Right renal pelvis (tissue), 4 donors: ENCODE measurements at regions not wholly inside any gene's neighbourhood (a gene's known extent, or its start where the extent isn't known, plus 50 kb on each side); places are given as distances from the start of the nearest gene placed in this dataset.

Experiments
- DNase-seq, 4 donors: peaks; one replicate each; pipeline ENCODE4 v3.0.0-alpha.2; 2013; ENCODE audit warnings: low read depth in 4 of 4, low spot score in 3 of 4, missing footprints in 1 of 4

DNA sequence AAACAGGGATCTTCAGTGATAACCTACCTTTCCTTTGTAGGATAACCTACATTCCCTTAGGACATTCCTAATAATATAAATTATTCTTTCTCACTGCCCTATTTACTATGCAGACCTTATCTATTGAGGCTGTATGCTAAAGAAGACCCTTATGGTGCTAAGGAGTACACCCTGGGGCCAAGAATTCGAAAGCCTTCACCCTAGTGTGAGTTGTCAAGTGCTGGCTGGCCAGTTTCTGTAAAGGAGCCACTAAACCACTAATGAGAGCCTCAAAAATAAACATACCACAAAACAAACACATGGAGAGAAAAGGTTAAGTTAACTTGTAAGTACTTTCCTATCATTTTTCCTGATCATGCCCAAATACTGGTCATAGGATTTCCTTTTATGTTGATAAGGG lies 315.0 kb upstream of the CAMK1G start:
- DNase-seq = no peak

DNA sequence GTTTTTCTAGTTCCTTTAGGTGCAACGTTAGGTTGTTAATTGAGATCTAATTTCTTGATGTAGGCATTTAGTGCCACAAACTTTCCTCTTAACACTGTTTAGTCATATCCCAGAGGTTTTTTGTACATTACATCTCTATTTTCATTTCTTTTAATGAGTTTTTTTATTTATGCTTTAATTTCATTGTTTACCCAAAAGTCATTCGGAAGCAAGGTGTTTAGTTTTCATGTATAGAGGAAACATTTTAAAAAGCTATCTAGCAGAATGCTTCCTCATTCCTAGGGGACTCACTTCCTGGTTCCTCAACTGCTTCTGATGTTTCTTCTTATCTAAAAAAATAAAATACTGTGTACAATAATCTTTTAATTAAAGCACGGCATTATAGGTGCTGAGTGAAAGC lies 307.2 kb upstream of the CAMK1G start:
- no peak for DNase-seq

DNA sequence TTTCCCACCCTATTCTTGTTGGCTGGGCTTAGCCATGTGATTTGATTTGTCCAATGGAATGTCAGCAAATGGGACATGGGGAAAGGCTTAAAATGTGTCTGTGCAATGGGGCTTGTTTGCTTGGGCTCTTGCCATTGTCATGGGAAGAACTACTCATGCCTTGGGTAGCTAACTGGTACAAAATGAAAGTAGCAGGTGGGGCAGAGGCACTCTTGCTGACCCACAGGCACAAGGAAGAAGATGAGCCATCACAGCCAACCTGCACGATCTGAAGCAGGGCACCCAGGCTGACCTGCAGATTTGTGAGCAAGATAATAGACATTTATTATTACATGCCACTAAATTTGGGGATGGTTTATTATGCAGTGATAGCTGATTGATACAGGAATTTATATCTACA lies 305.9 kb upstream of the CAMK1G start:
- no peak for DNase-seq

DNA sequence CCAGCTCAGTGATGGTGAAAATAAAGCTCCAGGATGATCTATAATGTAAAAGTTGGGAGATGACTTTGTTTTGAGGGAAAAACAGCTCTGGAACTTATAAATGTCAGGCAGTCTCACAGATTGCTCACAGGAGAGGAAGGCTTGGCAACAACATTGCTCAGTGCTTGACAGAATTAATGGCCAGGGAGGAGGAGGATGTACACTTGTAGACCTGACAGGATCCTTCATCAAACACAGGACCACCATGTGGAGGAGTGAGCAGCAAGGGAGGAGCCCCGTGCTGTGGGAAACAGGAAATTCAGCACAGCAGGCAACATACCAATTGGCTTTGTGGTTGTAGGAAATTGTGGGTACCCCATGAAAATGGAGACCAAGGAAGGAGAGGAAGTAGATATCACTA lies 291.8 kb upstream of the CAMK1G start:
- DNase-seq = no peak

DNA sequence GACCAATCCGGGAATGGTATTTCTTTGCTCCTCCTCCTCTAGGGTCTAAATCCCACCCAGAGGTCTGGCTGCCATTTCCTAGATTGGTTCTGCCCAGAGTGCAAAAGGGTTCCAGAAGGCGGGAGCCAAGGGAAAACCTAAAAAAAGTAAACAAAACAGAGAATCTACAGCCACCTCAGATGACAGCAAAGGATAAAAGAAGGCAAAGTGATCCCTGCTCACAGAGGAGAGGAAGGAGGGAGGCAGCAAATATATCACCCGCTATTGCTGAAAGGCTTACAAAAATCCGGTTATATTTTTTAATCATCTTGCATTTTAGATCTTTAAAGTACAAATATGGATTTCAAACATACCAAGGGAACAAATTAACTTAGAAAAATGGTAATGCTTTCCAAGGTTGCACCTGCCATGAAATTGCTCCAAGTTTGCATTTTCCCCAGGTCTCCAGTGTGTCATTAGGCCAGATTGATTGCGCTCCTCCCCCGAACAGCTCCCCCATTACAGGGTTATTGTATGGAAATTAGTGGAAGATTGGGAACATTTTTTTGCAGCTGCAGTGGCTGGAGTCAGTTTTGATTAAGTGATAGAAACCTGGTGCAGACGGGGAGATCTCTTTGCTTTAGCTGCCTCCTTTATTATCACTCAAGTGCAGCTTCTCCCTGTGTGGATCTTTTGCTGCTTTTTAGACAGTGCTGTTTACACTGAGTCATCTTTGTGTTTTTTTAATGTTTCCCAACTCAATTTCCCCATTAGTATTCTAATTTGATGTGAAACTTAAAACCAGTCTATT lies 280.5 kb upstream of the CAMK1G start:
- no peak for DNase-seq

DNA sequence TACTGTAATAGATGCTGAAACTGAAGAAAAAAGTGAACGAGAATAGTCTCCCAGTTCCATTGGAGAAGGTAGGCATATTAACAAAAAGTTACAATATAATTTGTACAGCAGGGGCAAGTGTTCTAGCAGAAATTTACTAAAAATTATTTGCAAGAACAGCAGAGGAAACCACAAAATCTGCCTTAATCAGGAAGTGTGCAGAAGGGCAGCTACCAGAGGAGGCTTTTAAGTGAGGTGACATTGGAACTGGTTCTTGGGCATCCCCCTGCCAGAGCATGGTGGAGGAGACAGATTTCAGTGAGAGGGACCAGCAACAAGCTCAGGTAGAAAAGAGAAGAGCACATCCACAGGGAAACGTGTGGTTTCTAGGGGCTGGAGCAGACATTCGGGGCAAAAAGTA lies 279.3 kb upstream of the CAMK1G start:
- DNase-seq = no peak

DNA sequence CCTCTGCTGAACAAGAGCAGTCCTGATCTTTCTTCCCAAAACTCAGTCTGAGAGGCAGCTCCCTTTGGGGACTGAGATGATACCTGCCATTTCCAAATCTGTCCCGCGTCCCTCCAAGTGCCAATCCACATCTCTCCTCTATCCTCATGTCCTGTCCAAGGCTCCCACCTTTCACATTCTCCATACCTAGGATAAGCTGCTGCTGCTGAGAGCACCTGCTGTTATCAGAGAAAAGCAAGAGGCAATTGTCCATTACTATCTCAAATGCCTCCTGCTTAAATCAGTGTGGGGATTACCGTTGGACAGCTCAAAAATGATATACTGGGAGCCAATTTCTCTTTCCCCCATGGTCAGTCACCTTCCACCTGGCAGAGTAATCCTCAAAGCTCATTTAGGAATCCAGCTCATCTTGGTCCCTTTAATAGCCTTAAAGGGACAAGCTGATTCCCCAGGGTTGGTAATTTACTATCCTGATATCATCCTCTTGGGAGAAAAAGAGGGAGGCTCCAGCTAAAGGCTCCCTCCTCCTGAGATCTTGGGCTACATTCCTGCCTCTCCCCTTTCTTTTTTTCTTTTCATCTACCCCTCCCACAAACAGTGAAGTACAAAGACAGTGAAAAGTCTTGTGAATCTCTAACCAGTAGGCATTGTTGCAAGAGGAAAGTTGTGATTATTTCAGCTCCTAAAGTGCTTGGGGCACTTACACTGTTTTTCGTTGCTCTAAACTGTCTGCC lies 278.1 kb upstream of the CAMK1G start:
- no peak for DNase-seq

DNA sequence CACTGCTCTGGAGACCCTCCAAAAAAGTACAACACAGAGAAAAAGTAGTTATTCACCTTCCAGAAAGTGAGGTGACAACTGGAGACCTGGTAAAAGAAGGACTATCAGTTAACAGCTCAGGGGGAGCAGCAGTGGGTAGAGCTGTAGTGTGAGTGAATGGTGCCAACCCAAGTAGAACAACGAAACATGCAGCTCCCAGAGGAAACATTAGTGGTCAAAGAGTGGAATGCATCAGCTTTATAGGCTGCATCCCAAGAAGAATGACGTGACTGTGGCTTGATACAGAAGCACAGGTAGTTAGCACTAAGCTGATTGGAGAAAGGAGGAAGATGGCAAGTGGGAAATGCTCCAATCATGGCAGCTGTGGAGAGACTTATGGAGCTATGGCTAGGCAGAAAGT lies 275.7 kb upstream of the CAMK1G start:
- DNase-seq = no peak

DNA sequence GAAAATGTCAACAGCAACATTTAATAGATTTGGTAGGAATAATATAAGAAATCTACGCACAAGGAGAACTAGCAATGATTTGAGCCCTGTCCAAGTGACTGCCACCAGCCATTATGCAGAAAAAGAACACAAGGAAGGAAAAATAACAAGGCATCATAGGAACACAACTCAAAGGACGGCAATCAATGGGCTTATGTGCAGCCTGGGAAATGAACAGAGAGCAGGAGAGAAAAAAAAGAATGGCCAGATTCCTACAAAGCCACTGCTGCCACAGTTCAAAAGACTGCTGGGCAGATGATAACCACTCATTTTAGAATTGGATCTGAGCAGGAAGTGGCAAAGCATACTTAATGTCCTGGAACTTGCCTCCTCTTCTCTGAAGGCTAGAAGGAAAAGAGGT lies 274.3 kb upstream of the CAMK1G start:
- no peak for DNase-seq

DNA sequence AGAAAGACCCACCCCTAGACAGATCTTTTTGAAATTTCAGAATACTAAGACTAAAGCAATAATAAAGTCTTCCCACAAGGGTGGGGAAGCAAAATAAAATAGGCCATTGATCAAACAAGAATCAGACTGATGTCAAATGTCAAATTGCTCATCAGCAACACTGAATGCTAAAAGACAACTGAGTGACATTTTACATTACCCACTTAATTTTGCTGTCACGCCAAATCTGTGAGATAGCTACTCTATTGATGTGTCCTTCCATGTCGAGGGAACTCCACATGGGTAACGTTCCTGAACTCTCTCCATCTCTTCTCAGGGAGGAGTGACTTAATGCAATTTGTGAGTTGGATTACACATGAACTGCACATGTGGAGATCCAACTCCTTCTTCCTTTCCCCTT lies 271.7 kb upstream of the CAMK1G start:
- no peak for DNase-seq

DNA sequence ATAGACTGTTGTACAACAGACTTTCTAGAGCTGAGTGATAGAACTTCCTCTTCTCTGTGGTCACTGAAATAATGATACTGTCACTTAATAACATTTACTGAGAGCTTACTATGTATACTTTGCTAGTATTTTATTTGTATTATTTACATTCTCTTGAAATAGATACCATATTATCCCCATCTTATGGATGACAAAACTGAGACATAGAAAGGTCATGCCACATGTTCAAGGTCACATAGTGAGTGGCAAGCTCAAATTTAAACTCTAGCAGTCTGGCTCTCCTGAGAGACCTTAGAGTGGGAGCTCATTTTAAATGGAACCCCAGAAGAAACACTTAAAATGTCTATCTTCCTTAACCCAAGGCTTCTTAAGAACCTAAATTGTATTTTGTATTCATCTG lies 266.6 kb upstream of the CAMK1G start:
- no peak for DNase-seq

DNA sequence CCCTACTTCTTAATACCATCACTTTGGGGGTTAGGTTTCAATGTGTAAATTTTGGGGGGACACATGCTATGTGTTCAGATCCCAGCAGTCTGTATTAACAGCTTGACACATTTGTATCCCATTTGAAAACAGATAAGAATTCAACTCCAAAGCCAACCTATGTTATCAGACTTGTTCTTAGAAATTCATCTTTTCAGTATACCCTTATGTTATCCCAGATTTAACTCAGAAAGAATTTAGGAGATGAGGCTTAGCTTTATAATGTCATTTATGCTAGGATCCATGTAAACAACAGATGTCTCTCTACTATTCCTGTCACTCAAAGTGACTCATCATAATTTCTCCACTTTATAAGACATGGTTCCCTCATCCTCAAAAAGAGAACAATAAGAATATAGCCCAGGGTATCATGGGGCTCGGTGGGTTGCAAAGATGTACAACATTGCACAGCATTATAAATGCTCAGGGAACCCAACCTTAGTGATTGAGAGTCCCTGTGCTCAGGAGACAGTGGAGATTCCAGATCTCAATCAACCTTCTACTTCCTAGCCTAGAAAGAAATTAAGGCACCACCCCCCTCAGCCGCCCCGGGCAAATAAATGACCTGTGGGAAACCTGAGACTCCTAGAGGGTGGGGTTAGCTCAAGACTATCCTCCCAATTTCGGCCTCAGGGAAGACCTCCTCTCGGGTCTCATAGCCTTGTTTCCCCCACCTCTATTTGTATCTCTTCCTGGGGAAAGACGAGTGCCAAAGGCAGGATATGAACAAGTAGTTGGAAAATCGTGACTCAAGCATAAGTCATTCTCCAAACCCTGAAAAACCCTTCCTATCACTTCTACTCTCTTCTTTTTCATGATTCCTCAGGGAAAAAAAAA lies 265.1 kb upstream of the CAMK1G start:
- no peak for DNase-seq

DNA sequence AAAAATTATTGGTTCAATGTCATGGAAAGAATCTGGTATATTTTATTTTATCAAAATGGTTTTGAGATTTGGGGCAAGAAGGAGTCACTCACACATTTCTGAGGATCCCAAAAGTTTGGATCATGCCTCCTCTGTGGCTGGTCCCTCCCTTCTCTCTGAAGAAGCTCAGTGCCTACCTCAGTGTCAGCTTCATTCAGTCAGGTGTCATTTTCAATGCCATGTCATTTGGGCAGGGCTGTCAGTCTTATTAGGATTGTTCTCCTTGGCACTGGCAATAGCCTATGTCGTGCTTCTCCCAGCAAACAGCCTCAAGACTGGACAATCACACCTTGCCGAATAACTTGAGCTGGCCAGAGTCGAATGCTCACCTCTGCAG lies 264.5 kb upstream of the CAMK1G start:
- DNase-seq = no peak

DNA sequence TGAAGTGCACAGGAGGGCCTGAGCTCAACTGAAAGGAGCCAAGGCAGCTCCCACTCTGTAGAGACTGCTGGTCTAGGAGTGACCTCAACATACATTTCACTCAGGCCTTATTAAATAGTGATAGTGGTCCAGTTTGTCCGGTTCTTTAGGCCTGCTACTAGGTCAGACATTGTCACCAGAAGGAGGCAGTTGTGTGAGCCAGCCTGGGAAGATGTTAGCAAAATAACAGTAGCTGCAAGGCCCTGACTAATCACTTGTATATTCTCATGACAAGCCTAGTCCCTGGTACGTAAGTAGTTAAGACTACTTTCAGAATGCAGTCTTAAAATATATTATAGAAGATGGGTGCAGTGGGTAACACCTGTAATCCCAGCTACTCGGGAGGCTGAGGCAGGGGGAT lies 264.0 kb upstream of the CAMK1G start:
- DNase-seq = no peak

DNA sequence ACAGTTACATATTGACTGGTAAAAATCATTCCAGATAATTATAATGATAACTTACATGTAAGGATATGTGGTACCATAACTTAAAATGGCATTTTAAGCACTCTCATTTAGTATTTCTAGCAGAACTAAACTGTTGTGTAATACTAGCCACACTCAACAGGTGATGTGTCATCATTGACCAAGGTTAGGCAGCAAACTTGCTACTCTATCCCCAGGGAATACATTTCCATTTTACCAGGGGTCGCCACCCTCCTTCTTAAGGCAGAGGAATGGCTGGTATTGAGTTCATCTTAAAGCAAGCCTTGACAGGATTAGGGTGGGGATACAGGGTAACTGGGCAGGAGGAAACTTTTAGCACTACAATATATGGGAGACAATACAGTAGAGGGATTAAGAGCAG lies 259.8 kb upstream of the CAMK1G start:
- no peak for DNase-seq

DNA sequence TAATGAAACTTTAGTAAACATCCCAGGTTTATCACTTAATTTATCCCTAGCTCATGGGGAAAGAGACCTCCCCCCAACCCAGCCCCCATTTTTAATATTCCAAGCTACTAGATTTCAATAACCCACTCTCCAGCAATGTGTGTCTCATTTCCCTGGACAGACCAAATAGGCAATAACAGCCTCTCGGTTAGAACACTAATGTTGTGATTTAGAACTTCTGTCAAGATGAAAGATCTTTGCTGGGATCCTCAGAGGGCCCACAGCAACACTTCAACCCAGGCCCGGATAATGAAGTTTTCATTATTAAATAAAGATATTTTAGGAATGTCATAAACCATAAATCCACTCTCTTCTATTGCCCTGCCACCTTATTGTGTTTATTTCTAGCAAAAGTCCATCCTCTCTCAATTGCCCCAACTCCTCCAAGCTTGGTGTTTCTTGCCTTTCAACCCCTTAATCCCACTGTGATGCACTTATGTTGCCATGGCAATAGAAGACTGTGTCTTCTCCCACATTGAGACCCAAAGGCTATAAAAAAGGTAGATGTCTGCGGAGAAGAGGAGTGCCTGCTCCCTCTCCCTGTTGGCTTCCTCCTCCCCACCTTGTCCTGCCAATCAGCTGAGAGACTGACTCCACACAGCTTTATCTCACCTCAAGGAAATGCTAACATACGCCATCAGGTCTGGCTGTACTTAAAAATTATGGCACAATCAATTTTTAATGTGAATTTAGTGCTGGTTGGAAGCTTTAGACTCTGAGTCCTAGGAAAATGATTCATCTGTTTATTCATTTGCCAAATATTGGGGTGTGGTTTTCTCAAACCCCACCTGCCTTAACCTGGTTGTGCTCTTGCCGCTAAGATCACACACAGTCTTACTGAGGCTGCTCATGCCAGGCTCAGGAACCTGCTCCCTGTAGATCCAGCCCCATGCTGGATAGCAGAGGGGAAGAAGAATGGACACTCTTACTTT lies 258.3 kb upstream of the CAMK1G start:
- no peak for DNase-seq

DNA sequence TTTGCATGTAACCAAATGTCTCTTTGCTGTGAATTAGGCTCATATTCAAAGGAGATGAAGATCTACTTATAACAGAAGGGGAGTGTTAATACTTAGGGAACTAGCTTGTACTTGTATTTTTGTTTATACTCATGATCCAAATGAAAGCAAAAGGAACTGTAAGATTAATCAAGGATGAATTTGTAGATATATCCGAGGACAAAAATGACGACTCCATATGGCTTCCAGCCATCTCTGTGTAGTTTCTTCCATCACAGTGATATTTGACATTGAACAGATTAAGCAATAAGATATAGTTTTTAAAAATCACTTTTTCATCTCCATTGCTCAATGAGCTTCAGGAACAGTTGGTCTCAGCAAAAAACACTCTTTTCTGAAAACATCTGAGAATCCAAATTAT lies 257.4 kb upstream of the CAMK1G start:
- DNase-seq = no peak

DNA sequence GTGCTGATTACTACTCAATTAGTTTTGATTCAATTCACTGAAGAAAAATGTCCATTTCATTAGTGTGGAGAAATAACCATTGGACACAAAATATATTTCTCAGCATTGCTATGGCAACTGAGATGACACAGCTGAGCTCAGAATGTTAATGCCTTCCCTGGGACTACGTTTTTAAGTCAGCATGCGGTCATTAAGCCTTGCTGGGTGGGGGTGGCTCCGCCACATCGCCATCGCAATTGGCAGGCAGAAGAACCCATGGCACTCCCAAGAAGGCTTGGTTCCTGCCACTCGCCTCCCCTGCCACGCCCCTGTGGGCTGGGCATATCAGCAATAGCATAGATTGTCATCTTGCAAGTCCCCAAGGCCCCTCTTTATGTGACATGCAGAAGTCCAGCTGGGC lies 256.7 kb upstream of the CAMK1G start:
- no peak for DNase-seq

DNA sequence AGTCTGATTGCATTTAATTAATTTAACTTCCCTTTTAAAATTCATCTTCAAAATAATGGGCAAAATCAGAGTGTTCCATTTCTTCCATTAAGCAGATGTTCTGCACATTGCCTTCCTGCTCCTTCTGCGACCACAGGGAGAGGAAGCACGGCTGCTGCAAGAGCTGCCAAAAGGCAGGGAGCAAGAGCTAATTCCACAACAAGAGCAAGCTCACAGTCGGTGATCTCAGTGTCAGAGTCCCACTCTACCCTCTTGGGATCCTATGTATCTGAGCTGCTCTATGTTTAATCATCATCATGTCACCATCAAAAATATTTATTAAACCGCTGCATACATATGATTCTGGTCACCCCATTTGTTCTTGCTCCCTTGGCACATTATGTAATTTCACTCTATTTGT lies 255.3 kb upstream of the CAMK1G start:
- no peak for DNase-seq

DNA sequence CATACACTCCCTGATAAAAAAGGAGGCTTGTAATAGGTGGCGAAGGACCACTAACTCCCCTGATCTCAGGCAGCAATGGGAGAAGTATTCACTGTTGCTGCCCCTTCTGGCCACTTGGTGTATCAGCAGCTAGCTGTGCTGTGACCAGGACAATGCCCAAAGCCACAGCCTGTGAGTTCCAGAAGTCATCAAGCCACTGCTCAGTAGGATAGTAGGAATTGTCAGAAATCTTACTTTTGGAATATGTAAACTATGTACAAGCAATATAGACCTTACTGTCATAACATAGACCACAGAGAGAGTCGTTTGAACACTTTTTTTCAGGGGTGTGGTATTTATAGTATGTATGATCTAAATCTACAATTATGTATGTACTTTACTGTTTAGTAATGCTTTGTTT lies 248.3 kb upstream of the CAMK1G start:
- DNase-seq = no peak
